ENCODE measurements at regions not wholly inside any gene's neighbourhood (a gene's known extent, or its start where the extent isn't known, plus 50 kb on each side); places are given as distances from the start of the nearest gene placed in this dataset.

GRCh38 chr2:143899987-143900386 lies 619.9 kb downstream of the ZEB2 start:
- no peak for TF ChIP-seq EZH2phosphoT487 (IDR thresholded peaks at IDR 0.05; ENCODE audit: borderline replicate concordance, low read length)
- TF ChIP-seq, protein P1, sequence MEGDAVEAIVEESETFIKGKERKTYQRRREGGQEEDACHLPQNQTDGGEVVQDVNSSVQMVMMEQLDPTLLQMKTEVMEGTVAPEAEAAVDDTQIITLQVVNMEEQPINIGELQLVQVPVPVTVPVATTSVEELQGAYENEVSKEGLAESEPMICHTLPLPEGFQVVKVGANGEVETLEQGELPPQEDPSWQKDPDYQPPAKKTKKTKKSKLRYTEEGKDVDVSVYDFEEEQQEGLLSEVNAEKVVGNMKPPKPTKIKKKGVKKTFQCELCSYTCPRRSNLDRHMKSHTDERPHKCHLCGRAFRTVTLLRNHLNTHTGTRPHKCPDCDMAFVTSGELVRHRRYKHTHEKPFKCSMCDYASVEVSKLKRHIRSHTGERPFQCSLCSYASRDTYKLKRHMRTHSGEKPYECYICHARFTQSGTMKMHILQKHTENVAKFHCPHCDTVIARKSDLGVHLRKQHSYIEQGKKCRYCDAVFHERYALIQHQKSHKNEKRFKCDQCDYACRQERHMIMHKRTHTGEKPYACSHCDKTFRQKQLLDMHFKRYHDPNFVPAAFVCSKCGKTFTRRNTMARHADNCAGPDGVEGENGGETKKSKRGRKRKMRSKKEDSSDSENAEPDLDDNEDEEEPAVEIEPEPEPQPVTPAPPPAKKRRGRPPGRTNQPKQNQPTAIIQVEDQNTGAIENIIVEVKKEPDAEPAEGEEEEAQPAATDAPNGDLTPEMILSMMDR (conservative IDR thresholded peaks at IDR 0.05; ENCODE audit: low read depth, low read length), result no peak
- TF ChIP-seq EZH2 (IDR thresholded peaks at IDR 0.05; ENCODE audit: low read length, unreplicated experiment), result no peak
- ATAC-seq (no peak), DNase-seq (no peak)
- Histone ChIP-seq H3K9ac (ENCODE audit: low read length) (no peak overlapping the region), H3K27me3 (ENCODE audit: low read length) (no peaks in the 10 kb centered on the region), H2AFZ (ENCODE audit: low read length) (no peak overlapping the region), H4K20me1 (ENCODE audit: low read length) (no peaks in the 10 kb centered on the region), H3K27ac (ENCODE audit: low read length) (no peak overlapping the region), H3K4me3 (ENCODE audit: low read length) (no peak overlapping the region), H3K36me3 (ENCODE audit: low read depth, low read length) (no peaks in the 10 kb centered on the region), H3F3A (ENCODE audit: low read length, unreplicated experiment) (peaks cover 3% of the 10 kb centered on the region), H3K4me1 (ENCODE audit: insufficient read depth, low read length) (peaks cover 32% of the 10 kb centered on the region), H3K9me2 (replicated peaks; ENCODE audit: low read length) (no peaks in the 10 kb centered on the region), H3K9me3 (ENCODE audit: low read length) (no peaks in the 10 kb centered on the region), H3K4me2 (ENCODE audit: low read length) (no peak overlapping the region), H3K79me2 (ENCODE audit: low read length) (no peaks in the 10 kb centered on the region)
- intact Hi-C loops (cut with micrococcal nuclease), result loop anchor here (5.0 to 10.0 kb wide), 2 partner anchors 117 to 165 kb away; no protein-coding TSS in a partner anchor
- no TSS peak for BruUV-seq (replicated peaks)
- ChIA-PET POLR2A (ENCODE audit: unreplicated experiment) (no interaction called here), CTCF (no interaction called here)

DNA sequence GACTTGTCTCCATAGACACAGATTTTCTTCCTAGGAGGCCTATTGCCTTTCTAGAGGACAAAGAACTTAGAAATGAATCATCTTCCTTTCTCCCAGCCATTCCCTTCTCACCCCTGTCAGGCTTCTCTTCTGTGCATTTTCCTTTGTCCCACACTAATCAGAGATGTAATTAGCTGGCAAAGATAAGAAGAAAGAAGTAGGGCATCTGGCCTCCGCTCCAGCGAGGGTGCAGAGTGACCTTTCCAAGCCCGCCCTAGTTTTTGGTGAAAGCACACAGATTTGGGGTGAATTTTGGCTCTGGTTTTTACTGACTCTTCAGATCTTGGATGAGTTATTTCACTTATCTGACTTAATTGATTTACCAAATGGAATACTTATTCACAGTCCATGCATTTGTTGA lies 626.5 kb downstream of the ZEB2 start:
- BruUV-seq (replicated peaks), result no TSS peak
- no peaks in the 10 kb centered on the region for H3K4me1 ChIP-seq (ENCODE audit: insufficient read depth, low read length)
- H3K9ac ChIP-seq (ENCODE audit: low read length), result no peak overlapping the region
- no peak overlapping the region for H2AFZ ChIP-seq (ENCODE audit: low read length)
- no peaks in the 10 kb centered on the region for H3K9me2 ChIP-seq (replicated peaks; ENCODE audit: low read length)
- H3K27ac ChIP-seq (ENCODE audit: low read length), result no peak overlapping the region
- no peak overlapping the region for H3K4me2 ChIP-seq (ENCODE audit: low read length)
- no peaks in the 10 kb centered on the region for H4K20me1 ChIP-seq (ENCODE audit: low read length)
- intact Hi-C loops (cut with micrococcal nuclease), result no loop called here
- DNase-seq, result no peak
- TF ChIP-seq, protein P1 (conservative IDR thresholded peaks at IDR 0.05; ENCODE audit: low read depth, low read length), result no peak
- no peak for TF ChIP-seq EZH2 (IDR thresholded peaks at IDR 0.05; ENCODE audit: low read length, unreplicated experiment)
- no peak for TF ChIP-seq EZH2phosphoT487 (IDR thresholded peaks at IDR 0.05; ENCODE audit: borderline replicate concordance, low read length)
- CTCF ChIA-PET, result no interaction called here
- no peaks in the 10 kb centered on the region for H3K9me3 ChIP-seq (ENCODE audit: low read length)
- no peaks in the 10 kb centered on the region for H3K79me2 ChIP-seq (ENCODE audit: low read length)
- no peaks in the 10 kb centered on the region for H3F3A ChIP-seq (ENCODE audit: low read length, unreplicated experiment)
- H3K4me3 ChIP-seq (ENCODE audit: low read length), result no peak overlapping the region
- H3K36me3 ChIP-seq (ENCODE audit: low read depth, low read length), result no peaks in the 10 kb centered on the region
- no peaks in the 10 kb centered on the region for H3K27me3 ChIP-seq (ENCODE audit: low read length)
- POLR2A ChIA-PET (ENCODE audit: unreplicated experiment), result no interaction called here
- ATAC-seq, result no peak

DNA sequence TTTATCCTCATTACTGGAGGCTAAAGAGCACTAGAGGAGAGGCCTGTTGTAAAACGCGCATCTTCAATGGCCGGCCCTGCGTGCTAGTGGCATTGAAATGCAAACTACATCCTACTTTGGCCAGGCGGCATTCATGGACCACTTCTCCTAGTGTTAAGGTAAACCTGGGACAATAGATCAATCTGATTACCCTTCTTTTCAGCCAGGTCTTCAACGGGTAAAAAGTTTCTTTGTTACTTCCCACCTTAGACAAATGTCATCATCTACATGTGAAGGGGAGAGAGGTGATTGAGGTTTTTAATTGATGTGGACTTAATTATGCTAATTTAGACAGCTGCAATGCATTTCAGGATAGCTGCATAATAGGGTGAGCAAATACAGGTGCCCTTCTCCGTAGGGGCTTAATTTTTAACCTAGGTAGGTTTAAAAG lies 628.0 kb downstream of the ZEB2 start:
- no peak for ATAC-seq
- BruUV-seq (replicated peaks), result no TSS peak
- no peak for TF ChIP-seq EZH2phosphoT487 (IDR thresholded peaks at IDR 0.05; ENCODE audit: borderline replicate concordance, low read length)
- TF ChIP-seq, protein P1 (conservative IDR thresholded peaks at IDR 0.05; ENCODE audit: low read depth, low read length), result no peak
- no peak for TF ChIP-seq EZH2 (IDR thresholded peaks at IDR 0.05; ENCODE audit: low read length, unreplicated experiment)
- intact Hi-C loops (cut with micrococcal nuclease), result no loop called here
- DNase-seq, result no peak
- Histone ChIP-seq H3K4me1 (ENCODE audit: insufficient read depth, low read length) (no peaks in the 10 kb centered on the region), H3K27me3 (ENCODE audit: low read length) (no peaks in the 10 kb centered on the region), H3F3A (ENCODE audit: low read length, unreplicated experiment) (no peaks in the 10 kb centered on the region), H2AFZ (ENCODE audit: low read length) (no peak overlapping the region), H3K4me2 (ENCODE audit: low read length) (no peak overlapping the region), H3K9me3 (ENCODE audit: low read length) (no peaks in the 10 kb centered on the region), H3K9me2 (replicated peaks; ENCODE audit: low read length) (0 out of 2 replicates have a peak, but pooled peaks cover 4% of the 10 kb centered on the region), H3K9ac (ENCODE audit: low read length) (no peak overlapping the region), H3K27ac (ENCODE audit: low read length) (no peak overlapping the region), H3K4me3 (ENCODE audit: low read length) (no peak overlapping the region), H4K20me1 (ENCODE audit: low read length) (no peaks in the 10 kb centered on the region), H3K36me3 (ENCODE audit: low read depth, low read length) (no peaks in the 10 kb centered on the region), H3K79me2 (ENCODE audit: low read length) (no peaks in the 10 kb centered on the region)
- ChIA-PET CTCF (no interaction called here), POLR2A (ENCODE audit: unreplicated experiment) (no interaction called here)

All from PC-3 (cell line).